ENCODE measurements at regions not wholly inside any gene's neighbourhood (a gene's known extent, or its start where the extent isn't known, plus 50 kb on each side); places are given as distances from the start of the nearest gene placed in this dataset.

DNA sequence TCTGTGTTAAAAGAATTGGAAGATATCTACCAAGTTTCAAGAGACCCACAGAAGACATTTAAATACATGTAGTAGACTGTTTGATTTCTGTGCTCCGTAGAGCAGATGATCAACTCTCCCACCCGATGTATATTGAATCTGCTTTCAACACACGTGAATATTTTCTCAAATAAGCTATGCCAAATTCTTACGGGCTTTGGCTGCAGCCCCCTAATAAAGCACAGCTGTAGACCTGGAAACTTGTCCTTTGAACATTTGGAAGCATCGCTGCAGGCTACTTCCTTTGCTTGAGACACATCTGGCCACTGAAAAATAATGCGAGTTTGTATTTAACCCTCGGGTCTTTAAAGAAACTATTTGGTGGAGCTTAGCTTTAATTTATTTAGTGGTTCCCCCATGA is 98.3 kb upstream of the SELENOK start:
- Histone ChIP-seq H3K9me3 (no peaks in the 10 kb centered on the region), H3K36me3 (no peaks in the 10 kb centered on the region), H3K27ac (no peak overlapping the region), H3K4me1 (no peaks in the 10 kb centered on the region), H3K27me3 (peaks cover 0 to 4% (median 0%) of the 10 kb centered on the region in 7 donors), H3K4me3 (no peak overlapping the region)
- WGBS, 2 donors, result 65 to 74% methylated on average over 7 of the region's 7 CpGs
- TF ChIP-seq, protein P1, sequence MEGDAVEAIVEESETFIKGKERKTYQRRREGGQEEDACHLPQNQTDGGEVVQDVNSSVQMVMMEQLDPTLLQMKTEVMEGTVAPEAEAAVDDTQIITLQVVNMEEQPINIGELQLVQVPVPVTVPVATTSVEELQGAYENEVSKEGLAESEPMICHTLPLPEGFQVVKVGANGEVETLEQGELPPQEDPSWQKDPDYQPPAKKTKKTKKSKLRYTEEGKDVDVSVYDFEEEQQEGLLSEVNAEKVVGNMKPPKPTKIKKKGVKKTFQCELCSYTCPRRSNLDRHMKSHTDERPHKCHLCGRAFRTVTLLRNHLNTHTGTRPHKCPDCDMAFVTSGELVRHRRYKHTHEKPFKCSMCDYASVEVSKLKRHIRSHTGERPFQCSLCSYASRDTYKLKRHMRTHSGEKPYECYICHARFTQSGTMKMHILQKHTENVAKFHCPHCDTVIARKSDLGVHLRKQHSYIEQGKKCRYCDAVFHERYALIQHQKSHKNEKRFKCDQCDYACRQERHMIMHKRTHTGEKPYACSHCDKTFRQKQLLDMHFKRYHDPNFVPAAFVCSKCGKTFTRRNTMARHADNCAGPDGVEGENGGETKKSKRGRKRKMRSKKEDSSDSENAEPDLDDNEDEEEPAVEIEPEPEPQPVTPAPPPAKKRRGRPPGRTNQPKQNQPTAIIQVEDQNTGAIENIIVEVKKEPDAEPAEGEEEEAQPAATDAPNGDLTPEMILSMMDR (IDR thresholded peaks at IDR 0.05), result no peak
- ATAC-seq, result no peak
- no peak for DNase-seq
- intact Hi-C loops (cut with DNase I), result no loop called here

DNA sequence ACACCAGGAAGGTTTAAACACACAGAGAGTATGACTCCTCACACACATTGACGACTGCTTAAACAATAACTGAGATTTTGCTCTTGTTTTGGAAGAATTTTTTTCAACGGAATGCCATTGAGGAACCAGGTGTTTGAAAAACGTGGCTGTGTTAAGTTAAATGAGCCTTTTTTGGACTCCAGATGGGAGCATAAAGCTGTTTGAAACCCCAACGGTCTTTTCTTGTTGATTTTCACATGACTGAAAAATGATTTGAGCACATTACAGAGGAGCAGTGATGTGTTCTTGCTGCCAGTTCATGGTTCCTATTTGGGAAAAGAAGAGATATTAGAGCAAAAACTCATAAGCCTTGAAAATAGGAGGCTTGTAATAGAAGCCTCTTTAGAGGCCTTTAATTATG is 97.8 kb upstream of the SELENOK start:
- intact Hi-C loops (cut with DNase I), result no loop called here
- H3K9me3 ChIP-seq, result no peaks in the 10 kb centered on the region
- H3K36me3 ChIP-seq, result no peaks in the 10 kb centered on the region
- no peak overlapping the region for H3K27ac ChIP-seq
- DNase-seq, result no peak
- no peak overlapping the region for H3K4me3 ChIP-seq
- H3K27me3 ChIP-seq, result peaks cover 0 to 4% (median 0%) of the 10 kb centered on the region in 7 donors
- H3K4me1 ChIP-seq, result no peaks in the 10 kb centered on the region
- TF ChIP-seq, protein P1 (IDR thresholded peaks at IDR 0.05), result no peak
- ATAC-seq, result no peak
- 55 to 62% methylated on average over 4 of the region's 4 CpGs for WGBS, 2 donors

DNA sequence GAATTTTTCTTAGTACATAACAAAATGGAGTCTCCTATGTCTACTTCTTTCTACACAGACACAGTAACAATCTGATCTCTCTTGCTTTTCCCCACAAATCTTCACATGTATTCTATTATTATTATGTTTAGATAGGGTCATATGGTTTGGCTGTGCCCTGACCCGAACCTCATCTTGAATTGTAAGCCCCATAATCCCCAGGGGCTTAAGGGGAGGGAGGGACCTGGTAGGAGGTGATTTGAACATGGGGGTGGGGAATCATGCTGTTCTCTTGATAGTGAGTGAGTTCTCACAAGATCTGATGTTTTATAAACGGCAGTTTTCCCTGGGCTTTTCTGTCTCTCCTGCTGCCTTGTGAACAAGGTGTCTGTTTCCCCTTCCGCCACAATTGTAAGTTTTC is 86.7 kb upstream of the SELENOK start:
- Histone ChIP-seq H3K27ac (no peak overlapping the region), H3K4me3 (no peak overlapping the region), H3K4me1 (no peaks in the 10 kb centered on the region), H3K27me3 (peaks cover 0 to 21% (median 6%) of the 10 kb centered on the region in 7 donors), H3K9me3 (peaks cover 0 to 27% (median 7%) of the 10 kb centered on the region in 11 donors), H3K36me3 (no peaks in the 10 kb centered on the region)
- DNase-seq, result no peak
- TF ChIP-seq, protein P1 (IDR thresholded peaks at IDR 0.05), result no peak
- intact Hi-C loops (cut with DNase I), result no loop called here
- WGBS, 2 donors, result 40 to 47% methylated on average over 3 of the region's 3 CpGs
- ATAC-seq, result no peak

DNA sequence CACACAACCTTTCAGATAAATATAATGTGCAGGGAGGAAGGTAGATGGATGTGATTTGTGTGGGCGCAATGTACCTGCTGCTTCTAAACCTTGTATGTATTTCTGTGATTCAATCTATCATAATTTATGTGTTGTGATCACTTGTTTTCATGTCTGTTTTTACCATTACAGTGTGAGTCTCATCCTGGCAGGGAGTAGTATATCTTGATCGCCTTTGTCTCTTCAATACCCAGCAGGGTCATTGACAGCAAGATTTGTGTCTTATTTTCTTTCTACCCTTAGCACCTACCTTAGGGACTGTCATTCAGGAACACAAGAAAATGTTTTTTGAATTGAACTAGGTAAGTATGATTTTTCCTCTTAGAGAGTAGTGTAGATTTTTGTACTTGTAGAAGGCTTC is 83.7 kb upstream of the SELENOK start:
- WGBS, 2 donors, result 87 to 89% methylated on average over 2 of the region's 2 CpGs

More for the DNA sequence above, 83.7 kb upstream of the SELENOK start:
- H3K4me3 ChIP-seq, result no peak overlapping the region
- peaks cover 0 to 18% (median 6%) of the 10 kb centered on the region in 7 donors for H3K27me3 ChIP-seq
- DNase-seq (no peak), ATAC-seq (no peak)
- intact Hi-C loops (cut with DNase I), result no loop called here
- TF ChIP-seq, protein P1 (IDR thresholded peaks at IDR 0.05), result no peak
- H3K9me3 ChIP-seq, result peaks cover 0 to 37% (median 7%) of the 10 kb centered on the region in 11 donors
- no peaks in the 10 kb centered on the region for H3K36me3 ChIP-seq
- H3K27ac ChIP-seq, result no peak overlapping the region
- H3K4me1 ChIP-seq, result no peaks in the 10 kb centered on the region
